ENCODE measurements at regions not wholly inside any gene's neighbourhood (a gene's known extent, or its start where the extent isn't known, plus 50 kb on each side); places are given as distances from the start of the nearest gene placed in this dataset.

- H3K4me1 ChIP-seq, result no peaks in the 10 kb centered on the region
- TF ChIP-seq POLR2A (IDR thresholded peaks at IDR 0.05), result no peak
- TF ChIP-seq, protein P1, sequence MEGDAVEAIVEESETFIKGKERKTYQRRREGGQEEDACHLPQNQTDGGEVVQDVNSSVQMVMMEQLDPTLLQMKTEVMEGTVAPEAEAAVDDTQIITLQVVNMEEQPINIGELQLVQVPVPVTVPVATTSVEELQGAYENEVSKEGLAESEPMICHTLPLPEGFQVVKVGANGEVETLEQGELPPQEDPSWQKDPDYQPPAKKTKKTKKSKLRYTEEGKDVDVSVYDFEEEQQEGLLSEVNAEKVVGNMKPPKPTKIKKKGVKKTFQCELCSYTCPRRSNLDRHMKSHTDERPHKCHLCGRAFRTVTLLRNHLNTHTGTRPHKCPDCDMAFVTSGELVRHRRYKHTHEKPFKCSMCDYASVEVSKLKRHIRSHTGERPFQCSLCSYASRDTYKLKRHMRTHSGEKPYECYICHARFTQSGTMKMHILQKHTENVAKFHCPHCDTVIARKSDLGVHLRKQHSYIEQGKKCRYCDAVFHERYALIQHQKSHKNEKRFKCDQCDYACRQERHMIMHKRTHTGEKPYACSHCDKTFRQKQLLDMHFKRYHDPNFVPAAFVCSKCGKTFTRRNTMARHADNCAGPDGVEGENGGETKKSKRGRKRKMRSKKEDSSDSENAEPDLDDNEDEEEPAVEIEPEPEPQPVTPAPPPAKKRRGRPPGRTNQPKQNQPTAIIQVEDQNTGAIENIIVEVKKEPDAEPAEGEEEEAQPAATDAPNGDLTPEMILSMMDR (IDR thresholded peaks at IDR 0.05), result no peak
- no peaks in the 10 kb centered on the region for H3K27me3 ChIP-seq
- 72 to 86% methylated on average over 3 to 14 of the region's 14 CpGs for WGBS, 2 donors
- no peak overlapping the region for H3K4me3 ChIP-seq
- H3K27ac ChIP-seq, result no peak overlapping the region
- no peaks in the 10 kb centered on the region for H3K9me3 ChIP-seq
- no peaks in the 10 kb centered on the region for H3K36me3 ChIP-seq (ENCODE audit: low read depth, missing control alignments)
- no peak for DNase-seq
- intact Hi-C loops (cut with DNase I; ENCODE audit: low total_unique reads), result no loop called here
Observed at GRCh38 chr7:84446991-84447480, 252.4 kb upstream of the SEMA3A start.

DNA sequence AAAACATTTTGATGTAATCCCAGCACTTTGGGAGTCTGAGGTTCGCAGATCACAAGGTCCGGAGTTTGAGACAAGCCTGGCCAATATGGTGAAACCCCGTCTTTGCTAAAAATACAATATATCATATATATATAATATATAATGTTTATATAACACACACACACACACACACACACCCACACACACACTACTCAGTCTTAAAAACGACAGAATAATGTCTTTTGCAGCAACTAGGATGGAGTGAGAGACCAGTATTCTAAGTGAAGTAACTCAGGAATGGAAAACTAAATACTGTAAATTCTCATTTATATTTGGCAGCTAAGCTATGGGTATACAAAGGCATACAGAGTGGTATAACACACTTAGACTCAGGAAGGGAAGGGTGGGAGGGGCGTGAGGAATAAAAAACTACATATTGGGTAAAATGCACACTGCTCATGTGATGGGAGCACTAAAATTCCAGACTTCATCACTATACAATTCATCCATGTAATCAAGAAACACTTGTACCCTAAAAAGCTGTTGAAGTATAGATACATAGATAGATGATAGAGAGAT, 231.2 kb upstream of the SEMA3A start:
- H3K36me3 ChIP-seq (ENCODE audit: low read depth, missing control alignments), result no peaks in the 10 kb centered on the region
- no peak overlapping the region for H3K27ac ChIP-seq
- intact Hi-C loops (cut with DNase I; ENCODE audit: low total_unique reads), result no loop called here
- no peak overlapping the region for H3K4me3 ChIP-seq
- no peak for DNase-seq
- 76 to 84% methylated on average over 5 of the region's 5 CpGs for WGBS, 2 donors
- no peak for TF ChIP-seq POLR2A (IDR thresholded peaks at IDR 0.05)
- no peaks in the 10 kb centered on the region for H3K9me3 ChIP-seq
- no peaks in the 10 kb centered on the region for H3K27me3 ChIP-seq
- H3K4me1 ChIP-seq, result no peaks in the 10 kb centered on the region

- no peak for TF ChIP-seq POLR2A (IDR thresholded peaks at IDR 0.05)
- TF ChIP-seq, protein P1 (IDR thresholded peaks at IDR 0.05), result no peak
- Histone ChIP-seq H3K27ac (no peak overlapping the region), H3K36me3 (ENCODE audit: low read depth, missing control alignments) (no peaks in the 10 kb centered on the region), H3K4me3 (no peak overlapping the region), H3K4me1 (no peaks in the 10 kb centered on the region), H3K9me3 (no peaks in the 10 kb centered on the region), H3K27me3 (no peaks in the 10 kb centered on the region)
- no peak for DNase-seq
- intact Hi-C loops (cut with DNase I; ENCODE audit: low total_unique reads), result no loop called here
Observed at GRCh38 chr7:84422790-84423189, 228.2 kb upstream of the SEMA3A start.

GRCh38 chr7:84412161-84412969, 217.8 kb upstream of the SEMA3A start:
- H3K27me3 ChIP-seq, result no peaks in the 10 kb centered on the region
- intact Hi-C loops (cut with DNase I; ENCODE audit: low total_unique reads), result no loop called here
- TF ChIP-seq POLR2A (IDR thresholded peaks at IDR 0.05), result no peak
- TF ChIP-seq, protein P1 (IDR thresholded peaks at IDR 0.05), result no peak
- DNase-seq, result no peak
- no peaks in the 10 kb centered on the region for H3K36me3 ChIP-seq (ENCODE audit: low read depth, missing control alignments)
- no peaks in the 10 kb centered on the region for H3K9me3 ChIP-seq
- H3K4me3 ChIP-seq, result no peak overlapping the region
- WGBS, 2 donors, result 85 to 89% methylated on average over 2 of the region's 2 CpGs
- H3K4me1 ChIP-seq, result no peaks in the 10 kb centered on the region
- H3K27ac ChIP-seq, result no peak overlapping the region

GRCh38 chr7:84399661-84400060, 205.1 kb upstream of the SEMA3A start:
- Histone ChIP-seq H3K27me3 (no peaks in the 10 kb centered on the region), H3K9me3 (no peaks in the 10 kb centered on the region), H3K4me1 (no peaks in the 10 kb centered on the region), H3K36me3 (ENCODE audit: low read depth, missing control alignments) (no peaks in the 10 kb centered on the region), H3K4me3 (no peak overlapping the region), H3K27ac (no peak overlapping the region)
- no peak for TF ChIP-seq POLR2A (IDR thresholded peaks at IDR 0.05)
- TF ChIP-seq, protein P1 (IDR thresholded peaks at IDR 0.05), result no peak
- WGBS, 2 donors, result 71 to 80% methylated on average over 1 of the region's 1 CpG
- intact Hi-C loops (cut with DNase I; ENCODE audit: low total_unique reads), result no loop called here
- DNase-seq, result no peak
